Small intestine (tissue), 7 donors: ENCODE measurements at regions not wholly inside any gene's neighbourhood (a gene's known extent, or its start where the extent isn't known, plus 50 kb on each side); places are given as distances from the start of the nearest gene placed in this dataset.

ENCODE experiments used
- DNase-seq, 2 donors: peaks; one replicate each; pipeline versions ENCODE4 v3.0.0 to v3.0.0-alpha.2; 2013
- FAIRE-seq: peaks from 2 replicates; lab custom pipeline; 2012; peaks lifted over from hg19 to GRCh38; lab: Jason Lieb, UNC
- H3K27ac ChIP-seq, 3 donors: one replicate each; pipeline ENCODE4 v1.5.1; 2013; ENCODE audit warnings: low read length in 2 of 3, mild to moderate bottlenecking in 2 of 3, control low read depth in 1 of 3, inconsistent platforms in 1 of 3, low read depth in 1 of 3, moderate library complexity in 1 of 3
- H3K27me3 ChIP-seq, 3 donors: one replicate each; pipeline ENCODE4 v1.6.1; 2013; ENCODE audit warnings: low read length in 3 of 3, inconsistent platforms in 1 of 3; ENCODE audit not compliant: control insufficient read depth in 3 of 3, insufficient read depth in 3 of 3
- H3K36me3 ChIP-seq, 3 donors: one replicate each; pipeline ENCODE4 v1.6.1; 2013; ENCODE audit warnings: low read length in 3 of 3, inconsistent platforms in 1 of 3, low read depth in 1 of 3, mild to moderate bottlenecking in 1 of 3, moderate library complexity in 1 of 3; ENCODE audit not compliant: control insufficient read depth in 3 of 3, insufficient read depth in 2 of 3
- H3K4me1 ChIP-seq, 3 donors: one replicate each; pipeline ENCODE4 v1.6.1; 2013; ENCODE audit warnings: low read length in 2 of 3, inconsistent platforms in 1 of 3, low read depth in 1 of 3, mild to moderate bottlenecking in 1 of 3, moderate library complexity in 1 of 3; ENCODE audit not compliant: control insufficient read depth in 3 of 3, insufficient read depth in 2 of 3
- H3K4me3 ChIP-seq, 3 donors: one replicate each; pipeline ENCODE4 v1.5.1; 2013; ENCODE audit warnings: low read length in 3 of 3, control low read depth in 1 of 3, inconsistent platforms in 1 of 3, low read depth in 1 of 3, mild to moderate bottlenecking in 1 of 3, moderate library complexity in 1 of 3
- H3K9me3 ChIP-seq, 2 donors: one replicate each; pipeline ENCODE4 v1.6.1; 2013; ENCODE audit warnings: low read depth in 1 of 2, low read length in 1 of 2; ENCODE audit not compliant: control insufficient read depth in 2 of 2, insufficient read depth in 1 of 2
- WGBS, 3 donors: extraction: QIAGEN DNeasy Blood & Tissue Kit; methylation state at CpG; one replicate each; pipeline ENCODE4 v1.1.7; 2013; 5-methylcytosine and 5-hydroxymethylcytosine counted together
- donor health status: healthy with polysubstance abuse.
- donor health status: control.
- donor health status: control.
- donor health status: Bipolar disorder and iron deficiency.
- donor health status: healthy.

DNA sequence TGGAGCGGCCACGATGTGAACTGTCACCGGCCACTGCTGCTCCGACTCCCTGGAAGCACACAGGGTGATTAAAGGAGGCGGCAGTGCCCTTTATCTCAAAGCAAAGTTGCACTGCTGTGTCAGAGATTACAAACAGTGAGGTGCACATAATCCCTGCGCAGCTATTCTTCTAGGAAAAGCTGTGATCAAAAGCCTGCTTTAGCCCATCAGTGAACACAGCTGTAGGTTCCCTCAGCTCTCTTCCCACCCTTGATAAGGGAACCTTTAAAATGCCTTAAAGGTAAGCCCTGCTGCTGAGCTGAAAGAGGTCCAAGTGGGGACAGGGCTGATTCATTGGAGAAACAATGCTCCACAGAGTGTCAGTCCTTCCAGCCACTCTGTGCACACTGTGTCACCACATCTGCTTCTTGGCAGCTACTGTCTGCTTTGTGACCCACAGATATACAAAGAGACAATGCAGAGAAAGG lies 127.6 kb downstream of the EIF4E start:
- DNase-seq = peak in 1 of 2 donors; percentile 21
- WGBS, 3 donors = 9 to 70% (median 44%) methylated on average over 6 of the region's 6 CpGs
- Histone ChIP-seq H3K4me1 (no peaks in the 10 kb centered on the region), H3K27me3 (no peaks in the 10 kb centered on the region), H3K4me3 (no peak overlapping the region), H3K27ac (no peak overlapping the region), H3K9me3 (no peaks in the 10 kb centered on the region), H3K36me3 (no peaks in the 10 kb centered on the region)
- no peak for FAIRE-seq

DNA sequence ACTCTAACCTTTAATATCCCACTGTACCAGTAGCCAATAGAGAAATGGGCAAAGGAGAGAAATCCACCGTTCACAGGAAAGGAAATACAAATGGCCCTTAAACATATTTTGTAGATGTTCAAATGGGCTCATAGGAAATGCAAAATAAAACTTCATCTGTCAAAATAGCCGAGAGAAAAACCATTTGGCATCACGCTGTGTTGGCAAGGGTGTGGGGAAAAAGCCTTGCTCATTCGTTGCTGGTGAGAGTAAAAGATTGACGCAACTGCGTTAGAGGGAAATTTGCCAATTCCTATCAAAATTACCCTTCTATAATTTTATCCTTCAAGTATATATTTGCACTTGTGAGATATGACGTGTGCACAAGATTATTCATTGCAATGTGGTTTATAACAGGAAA lies 131.9 kb downstream of the EIF4E start:
- H3K4me3 ChIP-seq = no peak overlapping the region
- H3K9me3 ChIP-seq = no peaks in the 10 kb centered on the region
- H3K4me1 ChIP-seq = no peaks in the 10 kb centered on the region
- no peaks in the 10 kb centered on the region for H3K27me3 ChIP-seq
- H3K36me3 ChIP-seq = no peaks in the 10 kb centered on the region
- 65 to 74% (median 69%) methylated on average over 7 of the region's 7 CpGs for WGBS, 3 donors
- H3K27ac ChIP-seq = no peak overlapping the region
- FAIRE-seq (no peak), DNase-seq (no peak)

DNA sequence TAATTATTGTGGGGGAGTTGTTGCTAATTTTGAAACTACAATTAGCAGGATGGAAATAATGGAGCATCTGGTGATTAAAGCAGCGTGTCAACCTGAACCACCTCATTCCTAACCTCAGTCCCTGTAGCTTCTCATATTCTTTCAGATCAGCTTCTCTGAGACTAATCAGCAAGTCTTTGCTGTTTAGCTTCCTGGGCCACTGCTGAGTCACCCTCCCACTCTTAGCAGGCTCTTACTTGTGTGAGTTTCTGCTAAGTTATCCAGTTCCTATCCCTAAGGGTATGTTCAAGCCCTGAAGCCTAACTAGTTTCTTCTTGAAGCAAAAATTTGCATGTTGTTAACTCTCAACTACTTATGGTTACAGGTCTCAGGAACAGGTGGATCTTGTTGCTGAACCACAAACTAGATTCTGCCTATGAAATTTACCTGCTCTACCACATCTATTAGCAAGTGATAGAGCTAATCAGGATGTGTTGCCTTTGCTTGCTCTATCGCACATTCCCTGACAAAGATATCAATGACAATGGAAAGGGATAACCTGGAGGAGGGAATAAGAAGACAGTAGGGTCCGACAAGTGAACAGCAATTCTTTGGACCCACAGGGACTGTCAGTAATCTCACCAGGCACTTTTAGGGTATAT lies 134.2 kb downstream of the EIF4E start:
- WGBS, 3 donors = 88% methylated on average over 3 of the region's 3 CpGs
- no peak for FAIRE-seq

DNA sequence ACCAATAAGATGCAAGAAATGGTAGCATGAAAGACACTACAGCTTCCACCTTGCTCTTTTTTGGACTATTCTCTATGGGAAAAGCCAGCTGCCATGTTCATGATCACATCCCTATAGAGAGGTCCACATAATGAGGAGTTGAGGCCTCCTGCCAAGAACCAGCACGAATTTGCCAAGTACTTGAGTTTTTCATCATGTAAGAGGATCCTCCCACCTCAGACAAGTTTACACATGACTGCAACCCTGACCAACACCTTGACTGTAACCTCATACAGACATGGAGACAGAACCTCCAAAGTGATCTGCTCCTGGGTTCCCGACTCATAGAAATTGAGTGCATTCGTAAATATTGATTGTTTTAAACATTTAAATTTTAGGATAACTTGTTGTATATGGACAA lies 135.2 kb upstream of the TSPAN5 start:
- H3K4me1 ChIP-seq = no peaks in the 10 kb centered on the region
- no peaks in the 10 kb centered on the region for H3K36me3 ChIP-seq
- H3K4me3 ChIP-seq = no peak overlapping the region
- DNase-seq (no peak), FAIRE-seq (no peak)
- 84 to 92% (median 88%) methylated on average over 3 of the region's 3 CpGs for WGBS, 3 donors
- no peaks in the 10 kb centered on the region for H3K27me3 ChIP-seq
- H3K27ac ChIP-seq = no peak overlapping the region
- peaks cover 0 to 3% of the 10 kb centered on the region in 2 donors for H3K9me3 ChIP-seq

More for the DNA sequence above, 134.2 kb downstream of the EIF4E start:
- Histone ChIP-seq H3K36me3 (no peaks in the 10 kb centered on the region), H3K27me3 (no peaks in the 10 kb centered on the region), H3K4me3 (no peak overlapping the region), H3K9me3 (no peaks in the 10 kb centered on the region), H3K27ac (no peak overlapping the region), H3K4me1 (no peaks in the 10 kb centered on the region)
- DNase-seq = no peak

DNA sequence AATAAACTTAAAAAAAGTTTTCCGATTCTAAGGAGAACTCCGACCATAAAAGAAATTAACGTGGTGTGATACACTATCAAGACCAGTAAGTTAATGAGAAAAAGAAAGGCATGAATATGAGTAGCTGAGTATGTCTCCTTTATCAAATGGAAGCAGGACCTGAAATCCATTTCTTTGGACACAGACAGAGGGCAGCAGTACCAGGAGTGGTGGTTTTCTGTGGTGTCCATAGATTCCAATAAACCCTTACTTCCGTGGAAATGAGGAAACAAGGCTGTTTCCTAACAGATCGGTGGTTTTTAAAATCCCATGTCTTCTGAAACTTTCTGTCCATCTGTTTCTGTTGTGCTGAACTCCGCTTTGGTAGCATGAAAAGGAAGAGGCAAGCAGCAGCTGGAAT lies 128.5 kb upstream of the TSPAN5 start:
- WGBS, 3 donors = 65 to 79% (median 69%) methylated on average over 6 of the region's 6 CpGs
- H3K4me3 ChIP-seq = no peak overlapping the region
- H3K27me3 ChIP-seq = no peaks in the 10 kb centered on the region
- no peaks in the 10 kb centered on the region for H3K36me3 ChIP-seq
- H3K4me1 ChIP-seq = peaks cover 0 to 16% (median 2%) of the 10 kb centered on the region in 3 donors
- H3K27ac ChIP-seq = no peak overlapping the region
- FAIRE-seq = no peak
- H3K9me3 ChIP-seq = peaks cover 0 to 3% of the 10 kb centered on the region in 2 donors
- no peak for DNase-seq

DNA sequence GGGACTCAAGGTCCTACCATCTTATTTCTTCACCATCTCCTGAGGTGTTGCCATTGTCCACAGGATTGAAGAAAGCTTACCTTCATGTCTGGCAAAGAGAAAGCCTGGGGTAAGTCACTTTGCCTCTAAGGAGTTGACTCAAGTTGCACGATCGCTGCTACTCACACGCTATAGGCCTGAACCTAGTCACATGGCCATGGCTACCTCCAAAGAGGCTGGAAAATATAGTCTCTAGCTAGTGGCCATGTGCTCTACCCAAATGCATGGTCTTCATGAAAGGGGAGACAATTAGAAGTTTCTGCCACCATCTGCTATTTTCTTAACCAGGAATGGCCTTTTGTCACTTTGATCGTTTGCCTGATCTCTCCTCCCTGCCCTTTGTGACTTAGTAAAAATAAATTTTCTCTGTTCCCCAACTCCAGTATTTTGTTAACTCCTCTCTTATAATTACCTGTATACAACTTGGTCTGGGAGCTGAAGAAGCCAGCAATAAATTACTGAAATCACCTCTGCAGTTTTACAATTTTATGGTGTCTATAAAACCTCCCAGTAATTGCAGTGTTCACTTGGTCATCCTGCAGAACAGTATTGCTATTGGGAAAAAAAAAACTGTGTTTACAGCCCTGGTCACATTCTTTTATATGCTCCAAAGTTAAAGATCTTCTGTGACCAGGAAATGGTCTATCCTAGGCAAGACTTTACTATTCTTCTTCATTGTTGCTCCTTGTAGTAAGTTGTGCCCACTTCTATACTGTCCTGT lies 126.7 kb upstream of the TSPAN5 start:
- peaks cover 0 to 3% of the 10 kb centered on the region in 2 donors for H3K9me3 ChIP-seq
- peaks cover 0 to 18% (median 2%) of the 10 kb centered on the region in 3 donors for H3K4me1 ChIP-seq
- no peaks in the 10 kb centered on the region for H3K27me3 ChIP-seq
- peak; percentile 84 to 87 for DNase-seq
- H3K36me3 ChIP-seq = no peaks in the 10 kb centered on the region
- WGBS, 3 donors = 32 to 73% (median 60%) methylated on average over 4 of the region's 4 CpGs
- FAIRE-seq = no peak
- no peak overlapping the region for H3K4me3 ChIP-seq
- H3K27ac ChIP-seq = peak overlapping the region in 1 of 3 donors; percentile 58

DNA sequence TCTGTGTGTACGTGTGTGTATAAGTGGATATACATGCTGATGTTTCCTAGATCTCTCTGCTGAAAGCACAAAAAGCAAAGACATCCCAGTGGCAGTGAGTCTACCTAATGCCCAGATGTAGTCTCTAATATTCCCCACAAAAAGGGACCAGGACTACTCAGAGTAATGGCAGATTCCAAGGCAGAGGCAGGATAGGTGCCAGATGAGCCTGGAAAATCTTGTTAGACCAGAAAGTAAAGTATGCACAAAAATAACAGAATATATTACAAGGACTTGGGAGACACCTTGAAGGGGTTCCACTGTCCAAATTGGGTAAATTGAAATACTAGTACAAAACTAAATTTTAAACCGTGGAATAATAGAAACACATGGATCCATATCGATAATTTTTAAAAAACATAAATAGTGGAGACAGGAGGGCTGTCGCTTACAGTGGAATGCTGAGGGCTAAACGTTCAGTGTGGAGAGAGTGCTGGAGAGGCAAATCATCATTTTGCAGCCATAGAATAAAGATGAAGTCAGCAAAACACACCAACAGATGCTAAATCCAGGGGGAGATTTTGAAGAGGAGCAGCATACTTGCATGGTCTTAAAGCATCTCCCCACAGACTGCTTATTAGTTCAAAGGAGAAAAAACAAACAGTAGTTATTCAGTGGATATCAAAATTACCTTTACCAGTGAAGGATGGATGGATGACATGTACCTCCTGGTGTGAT lies 123.4 kb upstream of the TSPAN5 start:
- peaks cover 5 to 31% (median 8%) of the 10 kb centered on the region in 3 donors for H3K4me1 ChIP-seq
- no peaks in the 10 kb centered on the region for H3K9me3 ChIP-seq
- no peaks in the 10 kb centered on the region for H3K36me3 ChIP-seq
- WGBS, 3 donors = 77 to 89% (median 80%) methylated on average over 5 of the region's 5 CpGs
- no peak overlapping the region for H3K27ac ChIP-seq
- FAIRE-seq (no peak), DNase-seq (no peak)
- H3K27me3 ChIP-seq = no peaks in the 10 kb centered on the region
- no peak overlapping the region for H3K4me3 ChIP-seq

DNA sequence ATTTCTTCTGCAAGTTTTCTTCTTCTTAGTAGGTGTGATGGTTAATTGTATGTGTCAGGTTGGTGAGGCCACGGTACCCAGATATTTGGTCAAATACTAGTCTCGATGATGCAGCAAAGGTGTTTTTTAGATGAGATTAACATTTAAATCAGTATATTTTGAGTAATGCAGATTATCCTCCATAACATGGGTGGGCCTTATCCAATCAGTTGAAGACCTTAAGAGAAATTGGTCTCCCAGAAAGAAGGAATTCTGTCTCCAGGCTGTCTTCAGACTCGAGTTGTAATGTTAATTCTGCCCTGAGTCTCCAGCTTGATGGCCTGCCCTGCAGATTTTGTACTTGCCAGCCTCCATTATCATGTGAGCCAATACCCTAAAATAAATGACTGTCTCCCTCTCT lies 122.5 kb upstream of the TSPAN5 start:
- H3K27me3 ChIP-seq = no peaks in the 10 kb centered on the region
- FAIRE-seq (no peak), DNase-seq (no peak)
- H3K4me3 ChIP-seq = no peak overlapping the region
- WGBS, 3 donors = 68 to 87% (median 84%) methylated on average over 3 of the region's 3 CpGs
- H3K27ac ChIP-seq = no peak overlapping the region
- no peaks in the 10 kb centered on the region for H3K9me3 ChIP-seq
- peaks cover 5 to 31% (median 8%) of the 10 kb centered on the region in 3 donors for H3K4me1 ChIP-seq
- no peaks in the 10 kb centered on the region for H3K36me3 ChIP-seq
